GM21576 (cell line): ENCODE measurements at regions not wholly inside any gene's neighbourhood (a gene's known extent, or its start where the extent isn't known, plus 50 kb on each side); places are given as distances from the start of the nearest gene placed in this dataset.
"Not testable (repeated sequence)": the region's sequence is repeated elsewhere in the genome, so short reads cannot be mapped to it uniquely, and the experiment has no call there.

Source experiments
- ATAC-seq: cut with Tn5 transposase; IDR thresholded peaks from one replicate; pipeline ENCODE4 v1.9.1; 2021; ENCODE audit warnings: mild to moderate bottlenecking, moderate library complexity; ENCODE audit not compliant: unreplicated experiment

DNA sequence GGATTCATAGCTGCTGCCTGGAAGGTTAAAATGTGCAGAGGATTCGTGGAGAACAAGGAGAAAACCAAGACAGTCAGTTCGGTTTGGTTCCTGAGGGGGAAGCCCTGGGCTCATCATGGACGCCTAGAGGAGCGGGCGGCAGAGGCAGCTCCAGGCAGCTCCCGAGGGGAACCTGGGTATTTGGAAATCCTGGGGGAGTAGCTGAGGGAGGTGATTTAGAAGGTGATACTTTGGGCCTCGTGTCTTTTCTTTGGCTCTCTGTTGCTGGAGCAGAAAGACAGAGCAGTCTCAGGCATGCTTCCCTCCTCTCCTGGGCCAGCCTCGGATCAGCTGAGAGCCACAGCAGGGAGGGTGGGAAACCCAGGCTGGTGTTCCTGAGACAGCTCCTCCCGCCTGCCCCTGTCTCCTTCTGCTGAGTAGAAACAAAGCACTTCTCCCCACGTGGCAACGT is 139.5 kb downstream of the DLL1 start:
- no peak for ATAC-seq

DNA sequence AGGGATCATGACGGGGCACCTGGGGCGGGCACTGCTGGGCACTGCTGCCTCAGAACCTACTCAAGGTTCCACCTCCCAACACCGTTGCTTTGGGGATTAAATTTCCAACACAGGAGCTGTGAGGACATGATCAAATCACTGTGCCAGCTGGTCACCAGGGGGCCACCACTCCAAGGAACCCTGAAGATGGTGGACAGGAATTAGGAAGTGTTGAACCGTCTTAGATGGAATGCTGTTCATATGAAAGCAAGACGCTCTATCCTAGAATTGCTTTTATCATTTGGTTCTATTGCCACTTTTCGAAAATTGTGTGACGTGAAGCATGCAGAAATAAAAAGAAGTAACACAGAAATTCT is 140.3 kb downstream of the DLL1 start:
- no peak for ATAC-seq

DNA sequence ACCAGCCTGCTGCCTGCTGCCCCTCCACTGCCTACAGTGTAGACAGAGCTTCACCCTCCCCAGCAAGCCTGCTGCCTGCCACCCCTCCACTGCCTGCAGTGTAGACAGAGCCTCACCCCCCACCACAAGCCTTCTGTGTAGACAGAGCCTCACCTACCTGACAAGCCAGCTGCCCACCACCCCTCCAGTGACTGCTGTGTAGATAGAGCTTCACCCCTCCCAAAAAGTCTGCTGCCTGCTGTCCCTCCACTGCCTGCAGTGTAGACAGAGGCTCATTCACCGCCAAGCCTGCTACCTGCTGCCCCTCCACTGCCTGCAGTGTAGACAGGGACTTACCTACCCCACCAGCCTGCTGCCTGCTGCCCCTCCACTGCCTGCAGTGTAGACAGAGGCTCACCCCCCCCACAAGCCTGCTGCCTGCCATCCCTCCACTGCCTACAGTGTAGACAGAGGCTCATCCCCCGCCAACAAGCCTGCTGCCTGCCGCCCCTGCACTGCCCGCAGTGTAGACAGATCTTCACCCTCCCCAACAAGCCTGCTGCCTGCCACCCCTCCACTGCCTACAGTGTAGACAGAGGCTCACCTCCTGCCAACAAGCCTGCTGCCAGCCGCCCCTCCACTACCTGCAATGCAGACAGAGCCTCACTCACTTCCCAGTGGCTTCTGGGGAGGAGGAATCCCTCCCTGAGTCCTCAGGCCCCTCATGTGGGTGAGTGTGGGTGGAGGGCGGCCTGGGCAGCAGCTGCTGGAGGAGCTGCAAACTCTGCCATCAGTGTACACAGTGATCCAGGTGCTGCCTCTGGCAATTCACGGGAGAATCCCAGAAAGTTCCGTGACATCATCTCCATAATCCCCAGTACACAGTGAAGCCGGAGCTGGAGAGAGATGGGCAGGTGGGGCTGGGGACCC is 140.9 kb downstream of the DLL1 start:
- no peak for ATAC-seq

DNA sequence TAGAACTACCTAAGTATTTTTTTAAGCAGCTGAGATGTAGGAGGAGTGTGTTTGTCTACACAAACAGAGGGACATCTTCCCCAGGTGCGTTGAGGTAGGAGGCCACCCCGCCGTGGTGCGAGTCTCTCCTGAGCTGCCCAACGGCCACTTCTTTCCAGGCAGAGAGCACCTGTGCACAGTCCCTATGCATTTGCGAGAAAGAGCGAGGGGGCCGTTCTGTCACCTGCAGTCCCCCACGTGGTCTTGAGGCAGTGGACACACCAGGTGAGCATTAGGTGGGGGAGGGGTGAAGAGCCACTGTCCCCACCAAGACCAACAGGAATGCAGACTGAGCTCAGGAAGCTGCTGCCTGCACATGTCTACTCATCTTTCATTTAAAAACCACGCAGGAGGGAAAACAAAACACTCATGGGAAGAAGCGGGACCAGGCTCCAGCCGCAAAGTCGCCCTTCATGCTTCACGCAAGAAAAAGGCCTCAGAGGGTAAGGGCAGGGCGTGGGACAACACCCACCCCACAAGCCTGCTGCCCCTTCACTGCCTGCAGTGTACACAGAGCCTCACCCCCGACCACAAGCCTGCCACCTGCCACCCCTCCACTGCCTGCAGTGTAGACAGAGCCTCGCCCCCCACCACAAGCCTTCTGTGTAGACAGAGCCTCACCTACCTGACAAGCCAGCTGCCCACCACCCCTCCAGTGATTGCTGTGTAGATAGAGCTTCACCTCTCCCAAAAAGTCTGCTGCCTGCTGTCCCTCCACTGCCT is 142.0 kb downstream of the DLL1 start:
- ATAC-seq, result no peak

DNA sequence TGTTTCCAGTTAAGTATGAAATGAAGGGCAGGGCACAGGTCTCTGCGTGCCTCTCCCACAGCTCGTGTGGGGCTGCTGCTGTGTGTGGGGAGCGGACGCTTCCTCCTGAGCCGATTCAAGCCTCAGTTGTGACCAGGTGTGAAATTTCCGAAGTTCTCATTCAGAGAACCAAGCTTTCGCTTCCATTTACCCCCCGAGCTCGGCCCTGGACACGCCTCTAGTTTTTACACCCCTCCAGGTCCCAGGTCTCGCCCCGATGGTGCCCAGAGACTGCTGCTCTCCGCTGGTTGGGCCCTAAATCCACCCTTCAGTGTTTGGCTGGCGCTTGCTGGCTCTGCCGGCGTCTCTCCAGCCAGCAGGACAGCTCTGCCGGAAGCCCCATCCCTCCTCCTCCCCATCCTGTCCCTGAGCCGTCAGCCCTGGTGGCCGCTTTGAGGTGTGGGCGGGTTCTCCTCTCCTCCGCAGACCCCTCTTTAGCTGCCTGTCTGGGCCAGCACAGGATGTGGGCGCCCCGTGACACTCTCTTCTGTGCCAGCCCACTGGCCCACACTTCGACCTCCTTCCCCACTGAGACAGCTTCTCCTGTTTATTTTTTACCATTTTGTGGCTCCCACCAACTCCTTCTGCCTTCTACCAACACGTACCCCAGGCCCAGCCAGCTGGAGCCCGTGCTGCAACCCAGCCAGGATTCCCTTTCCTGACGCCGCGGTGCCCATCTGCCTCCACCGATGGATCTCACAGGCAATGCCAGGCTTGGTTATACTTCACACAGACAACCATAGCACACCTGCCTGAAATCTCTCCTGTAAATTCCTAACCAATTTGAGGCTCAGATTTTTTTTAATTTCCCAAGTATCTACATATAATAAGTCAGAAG is 142.8 kb downstream of the DLL1 start:
- peak; percentile 56 for ATAC-seq

DNA sequence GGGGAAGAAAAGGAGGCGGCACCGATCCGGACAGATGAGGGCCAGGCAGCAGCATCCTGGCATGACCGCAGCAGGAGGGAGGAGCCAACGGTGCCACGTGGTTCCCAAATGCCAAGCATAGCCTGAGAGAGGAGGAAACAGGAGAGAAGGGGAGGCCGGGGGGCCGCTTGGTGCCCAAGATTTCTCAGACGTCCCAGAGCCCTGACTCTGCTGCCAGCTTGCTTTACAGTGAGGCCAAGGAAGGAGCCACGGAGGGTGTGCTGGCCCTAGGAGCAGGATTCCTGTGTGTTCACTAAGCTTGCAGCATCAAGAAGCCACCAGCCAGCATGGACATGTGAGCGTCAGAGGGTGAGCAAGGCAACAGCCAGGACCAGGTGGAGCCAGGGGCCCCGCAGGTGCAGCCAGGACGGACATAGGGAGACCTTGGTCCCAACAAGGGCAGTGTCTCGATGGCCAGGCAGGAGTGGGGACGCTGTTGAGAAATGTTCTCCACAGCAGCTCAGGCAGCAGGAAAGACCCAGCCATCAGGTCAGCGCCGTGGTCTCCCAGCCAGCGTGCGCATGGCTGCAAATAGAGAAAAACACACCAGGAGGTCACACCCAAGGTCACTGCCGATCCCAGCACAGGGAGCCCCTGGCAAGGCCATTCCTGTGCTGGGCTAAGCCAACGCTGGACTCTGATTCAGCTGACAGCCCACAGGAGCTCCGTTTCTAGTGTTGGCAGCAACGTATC is 143.7 kb downstream of the DLL1 start:
- ATAC-seq, result no peak

DNA sequence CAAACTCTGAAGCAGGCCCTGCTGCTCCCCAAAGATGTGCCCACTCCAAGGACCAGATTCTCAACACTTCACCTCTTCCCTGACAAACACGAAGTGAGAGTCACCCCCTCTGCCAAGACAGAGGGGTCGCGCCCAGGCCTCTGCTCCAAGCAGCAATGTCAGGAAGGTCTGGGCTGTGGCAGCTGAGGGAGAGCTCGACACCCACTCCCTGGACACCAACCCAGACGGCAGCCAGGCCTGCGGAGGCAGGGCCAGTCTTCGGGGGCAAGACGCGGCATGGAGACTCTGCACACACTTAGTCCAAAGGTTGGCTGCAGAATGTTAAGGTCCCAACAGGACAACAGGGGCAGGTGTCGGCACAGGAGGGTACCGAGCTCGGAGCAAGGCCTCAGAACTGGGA is 144.2 kb downstream of the DLL1 start:
- no peak for ATAC-seq

DNA sequence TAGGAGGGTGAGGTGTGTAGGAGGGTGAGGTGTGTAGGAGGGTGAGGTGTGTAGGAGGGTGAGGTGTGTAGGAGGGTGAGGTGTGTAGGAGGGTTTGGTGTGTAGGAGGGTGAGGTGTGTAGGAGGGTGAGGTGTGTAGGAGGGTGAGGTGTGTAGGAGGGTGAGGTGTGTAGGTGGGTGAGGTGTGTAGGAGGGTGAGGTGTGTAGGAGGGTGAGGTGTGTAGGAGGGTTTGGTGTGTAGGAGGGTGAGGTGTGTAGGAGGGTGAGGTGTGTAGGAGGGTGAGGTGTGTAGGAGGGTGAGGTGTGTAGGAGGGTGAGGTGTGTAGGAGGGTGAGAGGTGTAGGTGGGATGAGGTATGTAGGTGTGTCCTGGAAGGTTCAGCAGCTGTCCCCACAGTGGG is 144.7 kb downstream of the DLL1 start:
- not testable (repeated sequence) for ATAC-seq

DNA sequence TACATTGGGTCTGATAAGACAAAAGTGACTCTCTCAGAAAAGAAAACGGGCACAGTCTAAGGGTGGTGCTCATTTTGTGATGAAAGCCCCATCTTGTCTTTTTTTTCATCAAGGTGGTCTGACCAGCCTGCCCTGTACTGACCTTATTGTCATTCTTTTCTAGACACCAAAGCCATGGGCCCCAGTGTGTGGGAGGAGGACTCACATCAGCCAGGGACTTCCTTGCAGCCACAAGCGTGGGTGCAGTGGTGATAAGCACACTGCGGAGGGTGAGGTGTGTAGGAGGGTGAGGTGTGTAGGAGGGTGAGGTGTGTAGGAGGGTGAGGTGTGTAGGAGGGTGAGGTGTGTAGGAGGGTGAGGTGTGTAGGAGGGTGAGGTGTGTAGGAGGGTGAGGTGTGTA is 145.2 kb downstream of the DLL1 start:
- ATAC-seq, result not testable (repeated sequence)

DNA sequence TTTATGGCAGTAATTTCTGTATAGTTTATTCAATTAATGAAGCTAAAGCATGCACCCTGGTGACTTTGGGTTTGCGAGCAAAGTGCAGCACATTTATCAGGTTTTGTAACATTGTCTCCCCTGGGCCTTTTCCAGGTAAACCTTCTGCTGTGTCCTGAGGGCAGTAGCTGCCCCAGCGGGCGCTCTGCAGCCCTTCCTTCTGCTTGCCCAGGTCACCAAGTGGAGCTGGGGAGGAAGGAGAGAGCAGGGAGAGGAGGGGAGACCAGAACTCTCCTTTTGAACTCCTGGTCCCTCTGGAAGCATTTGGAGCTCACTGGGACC is 145.6 kb downstream of the DLL1 start:
- no peak for ATAC-seq

DNA sequence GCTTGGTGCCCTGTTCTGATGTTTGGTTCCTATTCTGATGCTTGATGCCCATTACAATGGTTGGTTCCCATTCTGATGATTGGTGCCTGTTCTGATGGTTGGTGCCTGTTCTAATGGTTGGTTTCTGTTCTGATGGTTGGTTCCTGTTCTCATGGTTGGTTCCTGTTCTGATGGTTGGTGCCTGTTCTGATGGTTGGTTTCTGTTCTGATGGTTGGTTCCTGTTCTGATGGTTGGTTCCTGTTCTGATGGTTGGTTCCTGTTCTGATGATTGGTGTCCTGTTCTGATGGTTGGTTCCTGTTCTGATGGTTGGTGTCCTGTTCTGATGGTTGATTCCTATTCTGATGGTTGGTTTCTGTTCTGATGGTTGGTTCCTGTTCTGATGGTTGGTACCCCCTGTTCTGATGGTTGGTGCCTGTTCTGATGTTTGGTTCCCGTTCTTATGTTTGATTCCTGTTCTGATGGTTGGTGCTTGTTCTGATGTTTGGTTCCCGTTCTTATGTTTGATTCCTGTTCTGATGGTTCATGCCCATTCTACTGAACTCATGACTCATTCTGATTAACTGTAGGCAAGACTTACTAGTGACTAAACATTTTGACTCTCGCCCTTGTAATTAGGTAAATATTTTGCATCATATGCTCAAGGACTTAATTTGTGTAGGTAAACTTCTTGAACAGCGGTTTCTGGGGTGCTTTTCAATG is 146.2 kb downstream of the DLL1 start:
- ATAC-seq, result no peak

DNA sequence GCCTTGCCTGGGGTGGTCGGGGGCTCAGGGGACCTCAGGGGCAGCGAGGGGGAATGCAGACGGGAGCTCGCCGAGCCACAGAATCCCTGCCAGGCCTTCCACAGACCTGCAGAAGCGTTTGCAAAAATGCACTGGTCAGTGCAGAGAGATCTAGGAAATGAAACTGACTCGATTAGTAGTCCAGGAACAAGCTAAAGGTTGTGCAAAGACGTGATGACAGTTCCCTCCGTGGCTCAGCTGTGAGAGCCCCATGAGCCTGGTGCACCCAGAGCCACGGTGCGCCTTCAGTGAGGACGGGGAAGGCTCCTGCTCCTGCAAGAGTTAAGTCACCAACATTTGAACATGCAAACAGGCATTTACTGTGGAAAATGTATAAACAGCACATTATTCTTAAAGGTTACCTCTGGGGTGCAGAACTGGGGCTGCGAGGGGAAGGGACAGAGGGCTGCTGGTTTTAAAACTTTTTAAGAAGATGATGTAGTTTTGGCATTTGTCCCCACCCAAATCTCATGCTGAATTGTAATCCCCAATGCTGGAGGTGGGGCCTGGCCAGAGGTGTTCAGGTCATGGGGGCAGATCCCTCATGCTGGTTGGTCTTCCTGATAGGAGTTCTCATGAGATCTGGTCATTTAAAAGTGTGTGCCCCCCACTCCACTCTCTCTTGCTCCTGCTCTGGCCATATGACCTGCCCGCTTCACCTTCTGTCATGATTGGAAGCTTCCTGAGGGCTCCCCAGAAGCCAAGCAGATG is 147.3 kb downstream of the DLL1 start:
- no peak for ATAC-seq

DNA sequence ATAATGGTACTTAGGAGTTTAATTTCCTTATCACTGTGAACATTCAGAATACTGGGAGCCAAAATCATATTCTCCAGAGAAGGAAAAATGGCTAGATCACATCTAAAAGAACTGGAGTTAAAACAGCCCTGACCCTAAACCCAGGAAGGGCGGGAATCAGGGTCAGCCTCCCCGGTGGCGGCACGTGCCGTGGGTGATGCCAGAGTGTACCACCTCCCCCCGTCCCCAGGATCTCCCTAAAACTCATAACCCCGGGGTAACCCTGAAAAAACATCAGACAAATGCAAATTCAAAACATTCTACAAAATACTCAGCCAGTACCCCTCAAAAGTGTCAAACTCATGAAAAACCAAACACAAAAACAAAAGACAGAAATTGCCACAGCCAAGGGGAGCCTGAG is 148.3 kb downstream of the DLL1 start:
- ATAC-seq, result no peak

DNA sequence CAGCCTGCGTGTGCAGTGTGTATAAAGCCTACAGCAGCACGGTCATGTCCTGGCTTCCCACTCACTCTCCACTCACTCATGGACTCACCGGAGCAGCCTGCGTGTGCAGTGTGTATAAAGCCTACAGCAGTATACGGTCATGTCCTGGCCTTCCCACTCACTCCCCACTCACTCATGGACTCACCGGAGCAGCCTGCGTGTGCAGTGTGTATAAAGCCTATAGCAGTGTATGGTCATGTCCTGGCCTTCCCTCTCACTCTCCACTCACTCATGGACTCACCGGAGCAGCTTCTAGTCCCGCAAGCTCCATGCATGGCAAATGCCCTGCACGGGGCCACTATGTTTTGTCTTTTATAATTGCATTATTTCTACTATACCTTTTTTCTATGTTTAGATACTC is 149.8 kb downstream of the DLL1 start:
- ATAC-seq, result not testable (repeated sequence)

DNA sequence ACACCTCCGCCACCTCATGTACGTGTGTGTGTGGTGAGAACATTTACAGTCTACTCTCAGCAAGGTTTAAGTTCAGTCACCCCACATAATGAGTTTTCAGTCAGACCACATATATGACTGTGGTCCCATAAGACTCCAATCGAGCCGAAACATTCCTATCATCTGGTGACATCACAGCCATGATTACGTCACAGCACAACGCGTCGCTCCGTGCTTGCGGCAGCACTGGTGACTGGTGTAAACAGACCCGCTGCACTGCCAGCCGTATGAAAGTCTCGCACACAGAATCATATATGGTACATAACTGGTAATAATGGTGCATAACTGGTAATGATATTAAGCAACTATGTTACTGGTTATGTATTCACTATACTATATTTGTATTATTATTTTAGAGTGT is 150.7 kb downstream of the DLL1 start:
- ATAC-seq, result no peak

DNA sequence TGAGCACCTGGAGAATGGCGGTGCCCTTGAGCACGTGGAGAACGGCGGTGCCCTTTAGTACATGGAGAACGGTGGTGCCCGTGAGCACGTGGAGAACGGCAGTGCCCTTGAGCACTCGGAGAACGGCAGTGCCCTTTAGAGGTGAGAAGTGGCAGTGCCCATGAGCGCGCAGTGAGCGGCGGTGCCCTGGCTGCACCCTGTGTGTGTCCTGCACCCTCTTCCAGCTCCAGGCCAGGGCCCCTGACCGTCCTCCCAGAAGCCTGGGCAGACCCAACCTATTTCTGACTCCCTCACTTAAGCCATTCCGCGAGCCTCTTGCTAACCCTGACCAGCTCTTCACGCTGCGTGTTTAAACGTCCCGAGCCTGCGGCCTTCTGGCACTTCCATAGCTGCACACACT is 151.3 kb downstream of the DLL1 start:
- no peak for ATAC-seq

DNA sequence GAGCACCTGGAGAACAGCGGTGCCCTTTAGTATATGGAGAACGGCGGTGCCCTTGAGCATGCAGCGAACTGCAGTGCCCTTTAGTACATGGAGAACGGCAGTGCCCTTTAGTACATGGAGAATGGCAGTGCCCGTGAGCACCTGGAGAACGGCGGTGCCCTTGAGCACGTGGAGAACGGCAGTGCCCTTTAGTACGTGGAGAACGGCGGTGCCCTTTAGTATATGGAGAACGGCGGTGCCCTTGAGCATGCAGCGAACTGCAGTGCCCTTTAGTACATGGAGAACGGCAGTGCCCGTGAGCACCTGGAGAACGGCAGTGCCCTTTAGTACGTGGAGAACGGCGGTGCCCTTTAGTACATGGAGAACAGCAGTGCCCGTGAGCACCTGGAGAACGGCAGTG is 151.8 kb downstream of the DLL1 start:
- not testable (repeated sequence) for ATAC-seq

DNA sequence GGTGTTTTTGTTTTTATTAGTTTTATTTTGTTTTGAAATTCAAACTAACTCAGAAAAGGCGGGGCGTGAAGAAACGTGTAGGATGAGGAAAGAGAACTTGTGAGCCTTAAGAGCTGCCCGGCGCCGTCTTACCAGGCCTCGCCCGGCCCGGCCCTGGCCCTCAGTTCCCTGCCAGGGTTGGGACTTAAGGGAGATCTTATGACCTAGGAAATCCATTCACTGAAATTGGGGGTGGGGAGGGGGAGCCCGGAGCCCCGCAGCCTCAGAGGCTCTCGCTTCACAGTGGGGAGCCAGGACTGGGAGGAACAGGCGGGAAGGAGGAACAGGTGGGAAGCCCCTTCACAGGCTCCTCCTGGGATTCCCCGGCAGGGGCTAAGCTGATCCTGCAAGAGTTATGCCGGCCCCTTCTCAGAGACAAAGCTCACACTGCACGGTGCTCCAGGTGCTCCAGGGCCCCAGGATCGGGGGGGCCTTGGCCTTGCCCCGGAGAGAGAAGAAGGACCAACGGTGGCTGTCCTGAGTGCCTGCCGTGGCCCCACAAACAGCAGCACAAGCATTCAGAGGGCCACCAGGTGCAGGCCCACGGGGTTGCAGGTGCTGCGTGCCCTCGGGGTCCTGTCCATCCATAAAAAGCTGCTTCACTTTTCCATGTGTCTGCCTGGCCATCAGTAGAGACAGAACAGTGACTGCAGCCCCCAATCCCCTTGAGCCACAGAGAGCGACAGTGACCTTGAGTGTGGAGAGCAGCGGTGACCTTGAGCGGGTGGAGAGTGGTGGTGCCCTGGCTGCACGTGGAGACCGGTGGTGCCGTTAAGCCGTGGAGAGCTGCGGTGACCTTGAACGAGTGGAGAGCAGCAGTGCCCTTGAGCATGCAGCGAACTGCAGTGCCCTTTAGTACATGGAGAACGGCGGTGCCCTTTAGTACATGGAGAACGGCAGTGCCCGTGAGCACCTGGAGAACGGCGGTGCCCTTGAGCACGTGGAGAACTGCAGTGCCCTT is 152.7 kb downstream of the DLL1 start:
- ATAC-seq, result no peak
